GM12892 (cell line): ENCODE measurements at regions not wholly inside any gene's neighbourhood (a gene's known extent, or its start where the extent isn't known, plus 50 kb on each side); places are given as distances from the start of the nearest gene placed in this dataset.
"Not testable (repeated sequence)": the region's sequence is repeated elsewhere in the genome, so short reads cannot be mapped to it uniquely, and the experiment has no call there.

Experiments
- DNase-seq: peaks from one replicate; pipeline ENCODE4 v3.0.0; 2011; ENCODE audit not compliant: insufficient read length
- FAIRE-seq: peaks from 2 replicates; lab custom pipeline; 2011; peaks lifted over from hg19 to GRCh38; lab: Jason Lieb, UNC
- POLR2A ChIP-seq: IDR thresholded peaks from 2 replicates; pipeline ENCODE4 v1.6.1; 2011; ENCODE audit warnings: low read depth, low read length, control low read depth
- POLR2AphosphoS5 ChIP-seq: IDR thresholded peaks from 2 replicates; pipeline ENCODE4 v1.6.1; 2011; ENCODE audit warnings: low read depth, low read length, control low read depth
- TAF1 ChIP-seq: IDR thresholded peaks from 2 replicates; pipeline ENCODE4 v1.6.1; 2011; ENCODE audit warnings: low read depth, mild to moderate bottlenecking, control low read depth, low read length, borderline replicate concordance

DNA sequence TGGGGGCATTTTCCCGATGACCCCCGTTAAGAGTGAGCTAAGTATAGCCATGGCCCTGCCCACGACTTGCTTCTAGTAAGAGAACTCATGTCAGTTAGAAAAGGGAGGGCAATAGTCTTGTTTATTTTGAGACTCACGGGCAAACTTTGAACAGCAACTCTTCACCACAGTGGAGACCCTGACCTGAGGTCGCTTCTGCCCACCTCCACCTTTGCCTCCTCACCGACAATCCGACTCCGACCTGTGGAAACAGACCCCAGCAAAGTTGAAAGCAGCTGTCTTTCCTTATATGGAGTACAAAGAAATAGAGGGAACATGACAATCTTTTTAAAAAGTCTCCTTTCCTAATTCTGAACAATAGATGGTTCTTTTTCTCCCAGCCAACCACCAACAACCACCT lies 155.0 kb upstream of the GCFC2 start:
- no peak for FAIRE-seq
- TF ChIP-seq POLR2A (no peak), TAF1 (no peak), POLR2AphosphoS5 (no peak)

DNA sequence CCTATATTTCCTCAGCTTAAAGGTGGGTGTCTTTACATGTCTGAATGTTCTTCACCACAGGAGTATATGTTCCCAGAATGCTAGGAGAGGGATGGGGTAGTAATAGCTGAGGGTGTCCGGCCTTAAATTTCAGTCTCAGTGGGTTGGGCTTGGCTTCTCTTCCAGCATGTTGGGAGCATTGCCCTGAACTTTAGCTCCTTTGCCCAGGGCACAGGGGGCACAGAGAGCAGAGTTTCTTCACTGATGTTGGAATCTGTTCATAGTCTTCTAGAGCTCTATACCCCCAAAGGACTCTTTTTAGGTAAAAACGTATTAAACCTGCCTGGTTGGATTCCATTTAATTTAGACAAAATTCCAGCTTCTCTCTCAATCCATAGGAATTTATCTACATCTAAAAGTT lies 154.4 kb upstream of the GCFC2 start:
- TF ChIP-seq POLR2AphosphoS5 (no peak), POLR2A (no peak), TAF1 (no peak)
- DNase-seq (no peak), FAIRE-seq (no peak)

More for the DNA sequence above, 155.0 kb upstream of the GCFC2 start:
- no peak for DNase-seq

DNA sequence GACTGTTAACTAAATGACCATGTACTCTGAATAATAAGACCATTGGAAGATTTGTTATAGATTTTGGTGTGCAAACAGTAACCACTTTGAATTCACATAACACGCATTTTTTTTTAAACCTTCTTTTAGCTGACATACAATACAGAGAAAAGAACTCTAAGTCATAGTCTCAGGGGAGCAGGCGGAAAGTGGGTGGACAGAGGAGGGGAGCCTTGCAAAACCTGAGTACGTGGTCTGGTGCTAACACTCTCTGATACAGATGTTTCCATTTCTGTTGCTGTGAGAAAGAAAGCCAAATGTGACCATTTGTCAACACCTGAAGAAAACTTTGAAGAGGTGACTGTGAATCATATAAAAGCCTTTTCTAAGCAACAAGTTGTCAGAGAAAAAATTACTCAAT lies 151.8 kb upstream of the GCFC2 start:
- TF ChIP-seq POLR2AphosphoS5 (no peak), TAF1 (no peak), POLR2A (no peak)
- FAIRE-seq, result no peak
- no peak for DNase-seq

GRCh38 chr2:75853436-75853835 lies 142.7 kb upstream of the GCFC2 start:
- no peak for FAIRE-seq
- TF ChIP-seq TAF1, result no peak
- TF ChIP-seq POLR2AphosphoS5, result no peak
- TF ChIP-seq POLR2A, result no peak
- DNase-seq, result no peak

- DNase-seq (no peak), FAIRE-seq (peak; percentile 9)
- no peak for TF ChIP-seq POLR2AphosphoS5
- TF ChIP-seq POLR2A, result no peak
- TF ChIP-seq TAF1, result no peak
Observed at GRCh38 chr2:75852639-75853038, 141.9 kb upstream of the GCFC2 start.

DNA sequence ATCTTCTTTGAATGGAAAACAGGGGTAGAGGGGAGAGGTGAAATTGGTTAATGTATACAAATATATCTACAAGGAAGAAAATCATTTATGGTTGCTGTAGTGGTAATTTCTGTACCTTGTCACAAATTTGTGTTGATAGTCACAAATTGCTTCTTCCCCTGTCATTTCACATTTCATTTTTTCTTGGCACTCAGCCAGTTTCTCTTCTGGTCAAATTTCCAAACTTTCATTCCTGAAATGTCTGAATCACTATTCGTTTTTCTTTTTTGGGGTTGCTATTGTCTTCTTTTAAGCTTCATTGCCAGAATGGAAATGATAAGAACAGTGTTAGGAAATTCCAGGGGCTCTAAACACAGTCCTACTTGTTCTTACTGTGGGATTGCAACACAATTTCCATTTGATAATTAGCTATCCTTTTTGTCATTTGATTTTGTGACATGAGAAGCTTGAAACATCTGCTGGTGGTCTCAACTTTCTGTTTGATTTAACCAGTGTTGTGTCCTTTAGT lies 136.0 kb upstream of the GCFC2 start:
- TF ChIP-seq TAF1, result no peak
- no peak for TF ChIP-seq POLR2AphosphoS5
- no peak for TF ChIP-seq POLR2A
- FAIRE-seq, result no peak

DNA sequence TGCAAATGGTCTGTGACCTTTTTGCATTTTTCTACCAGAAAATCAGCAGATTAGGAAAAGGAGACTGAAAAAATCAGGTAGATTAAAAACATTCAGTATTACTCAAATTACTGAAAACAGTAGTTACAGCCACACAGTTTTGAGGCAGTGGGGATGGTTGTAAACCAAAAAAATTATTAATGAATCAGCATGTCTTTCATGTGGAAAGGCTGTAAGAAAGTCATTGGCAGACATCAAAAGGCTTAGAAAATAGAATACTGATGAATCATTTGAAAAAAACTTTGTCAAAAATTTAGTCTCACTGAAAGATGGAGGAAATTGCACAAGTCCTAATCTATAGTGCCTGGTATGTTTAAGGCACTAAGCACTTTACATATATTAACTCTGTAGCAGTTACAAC lies 133.9 kb upstream of the GCFC2 start:
- no peak for FAIRE-seq
- no peak for TF ChIP-seq POLR2A
- TF ChIP-seq TAF1, result no peak
- TF ChIP-seq POLR2AphosphoS5, result no peak

More for the DNA sequence above, 136.0 kb upstream of the GCFC2 start:
- no peak for DNase-seq

GRCh38 chr2:75834588-75834987 lies 123.9 kb upstream of the GCFC2 start:
- not testable (repeated sequence) for DNase-seq, FAIRE-seq

More for the DNA sequence above, 133.9 kb upstream of the GCFC2 start:
- DNase-seq, result no peak

DNA sequence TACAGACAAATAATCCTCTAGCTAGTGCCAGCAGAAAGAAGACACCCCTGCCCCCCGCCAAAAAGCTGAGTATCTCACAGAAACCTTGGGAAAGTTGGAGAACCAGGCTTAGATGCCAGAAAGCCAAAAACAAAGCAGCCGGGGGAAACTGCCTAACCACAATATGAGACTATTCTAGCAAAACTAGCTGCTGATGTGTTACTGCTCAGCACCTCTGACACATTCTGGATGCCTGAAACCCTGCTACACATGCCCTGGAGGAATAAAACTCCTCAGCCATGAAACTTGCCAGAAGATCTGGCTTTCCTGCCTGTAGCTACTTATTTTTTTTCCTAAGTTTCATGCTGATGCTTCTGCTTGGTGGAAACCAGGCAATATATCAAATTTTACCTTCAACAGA lies 122.7 kb upstream of the GCFC2 start:
- no peak for TF ChIP-seq POLR2AphosphoS5
- no peak for TF ChIP-seq POLR2A
- no peak for TF ChIP-seq TAF1
- no peak for FAIRE-seq

DNA sequence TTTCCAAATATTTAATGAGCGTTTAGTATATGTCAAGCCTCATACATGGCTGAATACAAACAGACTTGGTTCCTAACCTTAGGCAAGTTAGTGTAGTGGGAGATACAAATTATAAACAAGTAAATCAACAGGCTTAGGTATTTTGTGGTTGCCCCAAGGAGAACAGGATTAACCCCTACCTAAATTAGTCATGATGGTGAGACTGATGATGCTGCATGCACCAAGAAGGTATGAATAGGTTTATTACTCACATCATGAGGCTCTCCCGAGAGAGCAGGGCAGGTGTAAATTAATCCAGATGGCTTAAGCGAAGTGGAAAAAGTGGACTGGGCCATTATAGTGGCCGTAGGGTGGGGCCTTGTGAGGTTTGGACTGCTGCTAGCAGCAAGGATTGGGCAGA lies 118.1 kb upstream of the GCFC2 start:
- no peak for TF ChIP-seq POLR2A
- no peak for TF ChIP-seq POLR2AphosphoS5
- no peak for TF ChIP-seq TAF1
- FAIRE-seq, result no peak
- no peak for DNase-seq

More for the DNA sequence above, 122.7 kb upstream of the GCFC2 start:
- DNase-seq, result no peak

DNA sequence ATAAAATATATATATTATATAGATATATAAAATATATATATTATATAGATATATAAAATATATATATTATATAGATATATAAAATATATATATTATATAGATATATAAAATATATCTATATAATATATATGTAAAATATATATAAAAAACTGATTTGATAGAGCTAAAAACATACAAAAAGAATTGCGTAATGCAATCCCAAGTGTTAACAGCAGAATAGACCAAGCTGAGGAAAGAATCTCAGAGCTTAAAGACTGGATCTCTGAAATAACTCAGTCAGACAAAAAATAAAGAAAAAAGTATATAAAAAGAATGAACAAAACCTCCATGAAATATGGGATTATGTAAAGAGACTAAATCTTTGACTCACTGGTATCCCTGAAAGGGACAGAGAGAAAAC lies 112.8 kb upstream of the GCFC2 start:
- not testable (repeated sequence) for FAIRE-seq, DNase-seq

GRCh38 chr2:75822336-75822735 lies 111.6 kb upstream of the GCFC2 start:
- no peak for TF ChIP-seq POLR2A
- no peak for TF ChIP-seq TAF1
- TF ChIP-seq POLR2AphosphoS5, result no peak
- FAIRE-seq (no peak), DNase-seq (no peak)

GRCh38 chr2:75820693-75821092 lies 110.0 kb upstream of the GCFC2 start:
- DNase-seq (no peak), FAIRE-seq (no peak)
- TF ChIP-seq POLR2AphosphoS5 (no peak), POLR2A (no peak), TAF1 (no peak)
